SK-N-MC (cell line): ENCODE measurements at regions not wholly inside any gene's neighbourhood (a gene's known extent, or its start where the extent isn't known, plus 50 kb on each side); places are given as distances from the start of the nearest gene placed in this dataset.
A peak's percentile ranks its signal among the peaks of the same experiment; 100 is the strongest.

Experiments
- DNase-seq: peaks from one replicate; pipeline ENCODE4 v3.0.0-alpha.2; 2011; ENCODE audit warnings: low read depth, low spot score
- H3K27ac ChIP-seq: fragments of 200-600 bp; sonication (generic); 2 replicates; pipeline ENCODE4 v1.5.1; 2016; ENCODE audit warnings: mixed run types
- H3K36me3 ChIP-seq: fragments of 200-600 bp; sonication (generic); 2 replicates; pipeline ENCODE4 v1.6.1; 2017; ENCODE audit warnings: antibody characterized with exemption, low read length, mixed read lengths; ENCODE audit not compliant: insufficient read depth
- H3K4me3 ChIP-seq: fragments of 200-600 bp; sonication (generic); 2 replicates; pipeline ENCODE4 v1.5.1; 2016
- H3K9ac ChIP-seq: fragments of 200-600 bp; sonication (generic); 2 replicates; pipeline ENCODE4 v1.8.0; 2017; ENCODE audit warnings: mixed run types, mixed read lengths; ENCODE audit not compliant: insufficient read length
- H3K9me3 ChIP-seq: fragments of 200-600 bp; sonication (generic); 2 replicates; pipeline ENCODE4 v1.6.1; 2017; ENCODE audit warnings: low read depth, mild to moderate bottlenecking, antibody characterized with exemption, low read length, moderate library complexity, mixed read lengths
- EZH2 ChIP-seq: fragments of 200-600 bp; sonication (generic); IDR thresholded peaks from one replicate; pipeline ENCODE4 v1.6.1; 2017; ENCODE audit warnings: antibody characterized with exemption
- FOXP2 ChIP-seq: optimal IDR thresholded peaks from 2 replicates; pipeline ENCODE3; 2011; ENCODE audit warnings: mild to moderate bottlenecking, moderate library complexity; ENCODE audit not compliant: insufficient read depth; ENCODE audit errors: extremely low read length, control extremely low read depth
- POLR2AphosphoS5 ChIP-seq: IDR thresholded peaks from 2 replicates; pipeline ENCODE4 v1.6.1; 2012; ENCODE audit warnings: mild to moderate bottlenecking, low read depth, low read length, borderline replicate concordance

- Histone ChIP-seq H3K27ac (peak overlapping the region; percentile 11; the same call in 1 of the 2 replicates), H3K9me3 (no peaks in the 10 kb centered on the region), H3K9ac (no peak overlapping the region), H3K36me3 (no peaks in the 10 kb centered on the region), H3K4me3 (peak overlapping the region; percentile 37; the same call in 1 of the 2 replicates)
- no peak for TF ChIP-seq FOXP2
- no peak for TF ChIP-seq EZH2
- no peak; the same call in 1 of the 2 replicates for TF ChIP-seq POLR2AphosphoS5
- DNase-seq: peak; percentile 83
These were observed 179.2 kb downstream of the GIPC2 start for GRCh38 chr1:78224861-78225552.

- no peak overlapping the region for H3K9ac ChIP-seq
- no peaks in the 10 kb centered on the region for H3K36me3 ChIP-seq
- no peak for DNase-seq
- no peaks in the 10 kb centered on the region for H3K9me3 ChIP-seq
- no peak overlapping the region for H3K4me3 ChIP-seq
- TF ChIP-seq EZH2 (no peak), POLR2AphosphoS5 (no peak), FOXP2 (no peak)
- H3K27ac ChIP-seq: no peak overlapping the region
These were observed 181.0 kb downstream of the GIPC2 start for GRCh38 chr1:78226784-78227183.

DNA sequence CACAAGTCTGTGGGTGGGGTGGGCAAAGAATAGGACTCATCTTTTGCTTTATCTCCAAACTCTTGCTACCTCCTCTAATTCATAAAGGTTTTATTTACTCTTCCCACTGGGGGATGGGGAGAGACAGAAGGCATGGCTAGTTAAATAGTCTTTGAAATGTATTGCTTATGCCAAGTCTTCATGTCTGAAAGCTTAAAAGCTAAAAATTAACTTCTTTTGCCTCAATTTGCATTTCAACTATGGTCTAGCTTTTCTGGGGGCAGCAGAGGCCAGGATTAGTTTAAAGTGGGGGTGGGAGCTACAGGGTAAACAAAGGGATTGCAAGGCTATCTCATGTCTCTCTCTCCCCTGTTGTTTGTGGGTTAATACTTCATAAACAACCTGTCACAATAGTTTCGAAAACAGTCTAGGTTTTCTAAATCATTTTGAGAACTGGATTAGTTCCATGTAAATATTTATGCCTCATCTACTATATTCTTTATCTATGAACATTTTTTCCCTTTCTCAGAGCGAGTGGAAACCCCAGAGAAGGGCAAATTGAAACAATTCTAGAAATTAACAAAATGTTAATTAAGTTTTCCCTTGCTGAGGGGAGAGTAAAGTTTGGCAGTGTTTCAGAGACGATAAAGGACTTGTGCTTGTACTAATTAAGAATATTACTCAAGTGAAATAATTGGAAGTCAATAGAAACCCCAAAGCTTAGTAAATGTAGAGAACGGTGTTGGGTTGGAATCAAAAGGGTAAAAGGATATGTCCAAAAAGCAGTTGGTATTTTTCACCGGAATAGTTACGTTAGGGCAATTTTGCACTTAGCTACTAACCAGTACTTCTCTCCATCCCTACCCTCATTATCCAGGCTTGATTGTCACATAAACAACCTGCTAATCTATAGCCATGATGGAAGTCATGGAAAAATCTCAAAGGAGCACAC is 182.2 kb downstream of the GIPC2 start:
- no peak for TF ChIP-seq EZH2
- TF ChIP-seq FOXP2: no peak
- TF ChIP-seq POLR2AphosphoS5: no peak
- no peaks in the 10 kb centered on the region for H3K36me3 ChIP-seq
- no peak overlapping the region for H3K9ac ChIP-seq
- no peak overlapping the region for H3K4me3 ChIP-seq
- H3K9me3 ChIP-seq: no peaks in the 10 kb centered on the region
- H3K27ac ChIP-seq: no peak overlapping the region
- DNase-seq: no peak

DNA sequence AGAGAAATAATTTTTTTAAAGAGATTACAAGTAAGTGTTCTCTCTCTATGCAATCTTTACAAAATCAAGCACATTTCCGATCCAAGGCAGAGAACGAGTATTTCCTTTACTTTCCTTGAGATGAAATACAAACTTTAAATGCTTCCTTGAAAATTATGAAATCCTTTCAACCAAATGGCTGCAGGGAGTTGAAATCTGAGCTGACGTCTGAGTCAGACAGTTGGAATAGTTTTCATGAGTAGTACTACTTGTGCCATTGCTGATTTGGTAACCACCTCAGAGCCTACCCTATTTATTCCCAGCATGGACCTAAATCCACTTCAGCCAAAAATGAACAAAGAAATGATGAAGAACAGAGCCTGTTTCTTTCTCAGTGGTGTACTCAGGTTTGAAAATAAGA is 183.6 kb downstream of the GIPC2 start:
- TF ChIP-seq EZH2 (no peak), POLR2AphosphoS5 (no peak), FOXP2 (no peak)
- 0 out of 2 replicates have a peak overlapping the region, but pooled peaks have one; percentile 1 for H3K4me3 ChIP-seq
- DNase-seq: no peak
- no peaks in the 10 kb centered on the region for H3K9me3 ChIP-seq
- no peak overlapping the region for H3K27ac ChIP-seq
- no peak overlapping the region for H3K9ac ChIP-seq
- H3K36me3 ChIP-seq: no peaks in the 10 kb centered on the region

- H3K4me3 ChIP-seq: no peak overlapping the region
- no peak overlapping the region for H3K27ac ChIP-seq
- H3K9me3 ChIP-seq: no peaks in the 10 kb centered on the region
- H3K9ac ChIP-seq: no peak overlapping the region
- H3K36me3 ChIP-seq: no peaks in the 10 kb centered on the region
- DNase-seq: no peak
- TF ChIP-seq POLR2AphosphoS5 (no peak), EZH2 (no peak), FOXP2 (no peak)
These were observed 185.7 kb downstream of the GIPC2 start for GRCh38 chr1:78231477-78231876.

DNA sequence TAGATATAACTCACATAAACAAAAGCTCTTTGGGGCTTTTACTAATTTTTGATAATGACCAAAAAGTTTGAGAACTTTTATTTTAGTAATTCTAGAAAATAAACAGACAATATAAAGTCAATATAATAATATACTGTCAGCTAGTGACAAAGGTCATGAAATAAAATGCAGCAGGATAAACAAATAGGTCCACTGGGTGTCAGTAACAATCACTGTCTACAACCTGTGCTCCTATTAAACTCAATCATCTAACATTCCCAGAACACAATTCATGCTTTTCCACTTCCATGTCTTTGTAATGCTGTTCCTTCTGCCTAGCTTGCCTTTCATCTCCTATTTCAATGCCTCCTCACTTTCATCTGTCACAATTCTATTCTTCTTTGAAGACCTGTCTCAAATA is 186.1 kb downstream of the GIPC2 start:
- TF ChIP-seq EZH2 (no peak), FOXP2 (no peak), POLR2AphosphoS5 (no peak)
- Histone ChIP-seq H3K9ac (no peak overlapping the region), H3K27ac (no peak overlapping the region), H3K4me3 (no peak overlapping the region), H3K9me3 (no peaks in the 10 kb centered on the region), H3K36me3 (no peaks in the 10 kb centered on the region)
- DNase-seq: no peak

- no peak for TF ChIP-seq POLR2AphosphoS5
- TF ChIP-seq FOXP2: no peak
- TF ChIP-seq EZH2: no peak
These were observed 186.9 kb downstream of the GIPC2 start for GRCh38 chr1:78232630-78233029.

DNA sequence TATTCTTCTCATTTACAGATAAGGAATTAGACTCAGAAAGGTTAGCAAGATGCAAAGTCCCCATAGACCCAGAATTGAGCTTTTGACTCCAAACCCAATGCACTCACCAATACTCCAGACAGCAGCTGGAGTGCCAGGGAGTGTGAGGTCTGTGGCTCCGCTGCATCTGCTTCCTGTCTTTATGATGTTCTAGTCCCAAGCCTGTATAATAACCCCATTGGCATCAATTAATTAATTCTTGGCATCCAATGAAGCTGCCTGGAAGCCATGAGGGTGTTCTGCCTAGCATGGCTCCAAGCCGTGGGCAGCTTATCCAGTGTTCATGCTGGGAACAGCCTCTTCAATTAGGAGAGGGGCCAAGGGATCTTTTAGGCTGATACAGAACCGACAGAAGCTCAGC is 188.7 kb downstream of the GIPC2 start:
- no peak overlapping the region for H3K27ac ChIP-seq
- no peak overlapping the region for H3K9ac ChIP-seq

More at GRCh38 chr1:78232630-78233029, 186.9 kb downstream of the GIPC2 start:
- Histone ChIP-seq H3K27ac (no peak overlapping the region), H3K36me3 (no peaks in the 10 kb centered on the region), H3K4me3 (no peak overlapping the region), H3K9me3 (no peaks in the 10 kb centered on the region), H3K9ac (no peak overlapping the region)
- no peak for DNase-seq

More for the DNA sequence above, 188.7 kb downstream of the GIPC2 start:
- TF ChIP-seq FOXP2 (no peak), EZH2 (no peak), POLR2AphosphoS5 (no peak)
- DNase-seq: no peak
- H3K36me3 ChIP-seq: no peaks in the 10 kb centered on the region
- 0 out of 2 replicates have a peak overlapping the region, but pooled peaks have one; percentile 14 for H3K4me3 ChIP-seq
- no peaks in the 10 kb centered on the region for H3K9me3 ChIP-seq
